Central memory CD8-positive, alpha-beta T cell (primary cell): ENCODE measurements at regions not wholly inside any gene's neighbourhood (a gene's known extent, or its start where the extent isn't known, plus 50 kb on each side); places are given as distances from the start of the nearest gene placed in this dataset.

Source experiments
- ATAC-seq: fragments of 150-1000 bp; cut with Tn5 transposase; replicated peaks from 2 replicates; pipeline ENCODE4 v1.10.0; 2022; ENCODE audit warnings: mild to moderate bottlenecking, moderate FRiP score, moderate number of reproducible peaks; ENCODE audit not compliant: poor library complexity, severe bottlenecking; ENCODE audit errors: extremely low read depth
- DNase-seq, 2 donors: peaks; one replicate each; pipeline ENCODE4 v3.0.0; 2021; ENCODE audit warnings: low spot score in 2 of 2
- H3K27ac Mint-ChIP-seq: one replicate; pipeline ENCODE4 v1.8.0; 2022; ENCODE audit warnings: low read depth, mild to moderate bottlenecking, moderate library complexity, mixed read lengths
- H3K27me3 Mint-ChIP-seq: one replicate; pipeline ENCODE4 v1.8.0; 2022; ENCODE audit warnings: mixed read lengths
- H3K36me3 Mint-ChIP-seq: one replicate; pipeline ENCODE4 v1.8.0; 2022; ENCODE audit warnings: mild to moderate bottlenecking, moderate library complexity, mixed read lengths; ENCODE audit not compliant: insufficient read depth
- H3K4me1 Mint-ChIP-seq: one replicate; pipeline ENCODE4 v1.8.0; 2022; ENCODE audit warnings: mixed read lengths
- H3K4me3 Mint-ChIP-seq: one replicate; pipeline ENCODE4 v1.8.0; 2022; ENCODE audit warnings: mild to moderate bottlenecking, moderate library complexity, mixed read lengths
- H3K9me3 Mint-ChIP-seq: one replicate; pipeline ENCODE4 v1.8.0; 2022; ENCODE audit warnings: mixed read lengths

GRCh38 chr1:116819081-116819480 lies 64.9 kb downstream of the CD2 start:
- Mint-ChIP-seq H3K4me3 (no peak overlapping the region), H3K27me3 (no peaks in the 10 kb centered on the region), H3K36me3 (peaks cover 8% of the 10 kb centered on the region), H3K27ac (no peak overlapping the region), H3K9me3 (peaks cover 1% of the 10 kb centered on the region), H3K4me1 (peaks cover 22% of the 10 kb centered on the region)
- no peak for ATAC-seq
- no peak for DNase-seq

- ATAC-seq (no peak), DNase-seq (no peak)
- H3K4me1 Mint-ChIP-seq: peaks cover 19% of the 10 kb centered on the region
- no peak overlapping the region for H3K27ac Mint-ChIP-seq
- no peaks in the 10 kb centered on the region for H3K9me3 Mint-ChIP-seq
- no peak overlapping the region for H3K4me3 Mint-ChIP-seq
- no peaks in the 10 kb centered on the region for H3K27me3 Mint-ChIP-seq
- peaks cover 8% of the 10 kb centered on the region for H3K36me3 Mint-ChIP-seq
Observed at GRCh38 chr1:116820369-116820768, 66.1 kb downstream of the CD2 start.

DNA sequence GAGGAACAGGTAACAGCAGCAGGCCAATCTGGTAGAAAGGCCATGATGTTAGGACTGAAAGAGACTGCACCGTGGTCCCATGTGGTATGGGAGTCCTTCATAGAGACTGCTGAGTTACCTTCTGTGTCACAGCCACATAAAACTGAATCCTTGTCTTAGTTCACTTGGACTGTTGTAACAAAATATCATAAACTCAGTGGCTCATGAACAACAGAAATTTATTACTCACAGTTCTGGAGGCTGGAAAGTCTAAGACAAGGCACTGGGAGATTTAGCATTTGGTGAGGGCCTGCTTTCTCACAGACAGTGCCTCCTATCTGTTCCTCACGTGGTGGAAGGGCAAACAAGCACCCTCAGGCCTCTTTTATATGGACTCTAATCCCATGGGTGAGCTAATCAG lies 67.5 kb downstream of the CD2 start:
- H3K27ac Mint-ChIP-seq: no peak overlapping the region
- no peak overlapping the region for H3K4me3 Mint-ChIP-seq
- H3K36me3 Mint-ChIP-seq: peaks cover 4% of the 10 kb centered on the region
- H3K27me3 Mint-ChIP-seq: no peaks in the 10 kb centered on the region
- DNase-seq (no peak), ATAC-seq (no peak)
- no peaks in the 10 kb centered on the region for H3K9me3 Mint-ChIP-seq
- H3K4me1 Mint-ChIP-seq: peaks cover 16% of the 10 kb centered on the region

- H3K4me3 Mint-ChIP-seq: no peak overlapping the region
- no peak for ATAC-seq
- no peaks in the 10 kb centered on the region for H3K27me3 Mint-ChIP-seq
- H3K27ac Mint-ChIP-seq: no peak overlapping the region
- H3K9me3 Mint-ChIP-seq: peaks cover 5% of the 10 kb centered on the region
- no peaks in the 10 kb centered on the region for H3K36me3 Mint-ChIP-seq
- peaks cover 17% of the 10 kb centered on the region for H3K4me1 Mint-ChIP-seq
- DNase-seq: no peak
Observed at GRCh38 chr1:116824631-116825206, 70.5 kb downstream of the CD2 start.

- no peak for ATAC-seq
Observed at GRCh38 chr1:116825207-116825719, 71.0 kb downstream of the CD2 start.

DNA sequence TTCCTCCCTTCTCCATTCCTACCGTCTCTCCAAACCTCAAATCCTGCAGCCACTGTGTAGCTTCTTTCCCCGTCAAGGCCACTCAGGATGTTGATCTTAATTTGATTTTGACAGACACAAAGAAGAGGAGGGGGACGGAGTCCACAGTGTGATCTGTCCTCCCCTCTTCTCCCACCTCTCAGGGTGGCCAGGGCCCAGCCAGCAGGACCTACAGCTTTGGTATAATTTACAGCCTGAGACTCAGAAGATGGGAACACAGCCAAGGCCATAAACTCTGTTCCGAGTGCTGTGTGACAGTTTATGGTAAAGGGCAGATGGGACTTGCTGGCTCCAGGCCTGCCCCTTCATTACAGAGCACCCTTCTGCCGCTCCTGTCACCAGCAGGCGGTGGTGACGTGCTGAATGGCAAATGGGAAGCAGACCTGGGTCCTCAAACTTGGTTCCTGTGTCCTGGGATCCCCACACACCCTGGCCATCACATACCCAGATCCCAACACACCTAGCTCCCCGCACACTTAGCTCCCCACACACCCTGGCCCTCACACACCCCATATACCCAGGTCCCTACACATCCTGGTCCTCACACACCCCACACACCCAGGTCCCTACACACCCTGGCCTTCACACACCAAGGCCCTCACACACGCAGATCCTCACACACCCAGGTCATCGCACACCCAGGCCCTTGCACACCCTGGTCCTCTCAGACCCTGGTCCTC lies 71.6 kb downstream of the CD2 start:
- H3K4me3 Mint-ChIP-seq: no peak overlapping the region
- no peaks in the 10 kb centered on the region for H3K27me3 Mint-ChIP-seq
- peak overlapping the region; percentile 82 for H3K27ac Mint-ChIP-seq
- peaks cover 3% of the 10 kb centered on the region for H3K36me3 Mint-ChIP-seq
- peaks cover 17% of the 10 kb centered on the region for H3K4me1 Mint-ChIP-seq
- DNase-seq: no peak
- ATAC-seq: no peak
- H3K9me3 Mint-ChIP-seq: peaks cover 5% of the 10 kb centered on the region

More at GRCh38 chr1:116825207-116825719, 71.0 kb downstream of the CD2 start:
- no peaks in the 10 kb centered on the region for H3K27me3 Mint-ChIP-seq
- H3K4me3 Mint-ChIP-seq: no peak overlapping the region
- H3K36me3 Mint-ChIP-seq: no peaks in the 10 kb centered on the region
- DNase-seq: no peak
- peaks cover 17% of the 10 kb centered on the region for H3K4me1 Mint-ChIP-seq
- no peak overlapping the region for H3K27ac Mint-ChIP-seq
- peaks cover 5% of the 10 kb centered on the region for H3K9me3 Mint-ChIP-seq

GRCh38 chr1:116826818-116827606 lies 72.8 kb downstream of the CD2 start:
- Mint-ChIP-seq H3K4me1 (peaks cover 17% of the 10 kb centered on the region), H3K27ac (peak overlapping the region; percentile 82), H3K36me3 (peaks cover 6% of the 10 kb centered on the region), H3K27me3 (no peaks in the 10 kb centered on the region), H3K4me3 (no peak overlapping the region), H3K9me3 (peaks cover 5% of the 10 kb centered on the region)
- ATAC-seq (peak; percentile 71), DNase-seq (no peak)

DNA sequence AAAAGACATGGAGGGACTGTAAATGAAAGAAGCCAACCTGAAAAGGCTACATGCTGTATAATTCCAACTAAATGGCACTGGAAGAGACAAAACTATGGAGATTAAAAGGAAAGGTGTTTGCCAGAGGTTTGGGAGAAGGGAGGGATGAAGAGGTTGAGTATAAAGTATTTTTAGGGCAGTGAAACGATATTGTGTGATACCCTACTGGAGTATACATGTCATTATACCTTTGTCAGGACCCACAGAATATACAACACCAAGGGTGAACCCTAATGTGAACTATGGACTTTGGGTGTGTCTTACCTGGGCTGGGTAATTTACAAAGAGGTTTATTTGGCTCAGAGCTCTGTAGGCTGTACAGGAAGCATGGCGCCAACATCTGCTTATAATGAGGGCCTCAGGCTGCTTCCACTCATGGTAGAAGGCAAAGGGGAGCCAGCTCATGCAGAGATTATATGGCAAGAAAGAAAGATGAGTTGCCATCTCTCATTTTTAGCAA lies 73.4 kb downstream of the CD2 start:
- peaks cover 6% of the 10 kb centered on the region for H3K36me3 Mint-ChIP-seq
- H3K4me3 Mint-ChIP-seq: no peak overlapping the region
- no peaks in the 10 kb centered on the region for H3K27me3 Mint-ChIP-seq
- H3K9me3 Mint-ChIP-seq: peaks cover 5% of the 10 kb centered on the region
- peaks cover 17% of the 10 kb centered on the region for H3K4me1 Mint-ChIP-seq
- ATAC-seq: no peak
- no peak for DNase-seq
- peak overlapping the region; percentile 82 for H3K27ac Mint-ChIP-seq

GRCh38 chr1:116832308-116832931 lies 77.3 kb upstream of the PTGFRN start:
- no peak overlapping the region for H3K27ac Mint-ChIP-seq

GRCh38 chr1:116832932-116833578 lies 76.7 kb upstream of the PTGFRN start:
- H3K36me3 Mint-ChIP-seq: peaks cover 6% of the 10 kb centered on the region
- no peaks in the 10 kb centered on the region for H3K4me1 Mint-ChIP-seq
- peaks cover 7% of the 10 kb centered on the region for H3K9me3 Mint-ChIP-seq
- H3K4me3 Mint-ChIP-seq: no peak overlapping the region
- ATAC-seq: no peak
- peaks cover 13% of the 10 kb centered on the region for H3K27me3 Mint-ChIP-seq
- H3K27ac Mint-ChIP-seq: no peak overlapping the region
- no peak for DNase-seq

More at GRCh38 chr1:116832308-116832931, 77.3 kb upstream of the PTGFRN start:
- Mint-ChIP-seq H3K27me3 (peaks cover 7% of the 10 kb centered on the region), H3K36me3 (peaks cover 6% of the 10 kb centered on the region), H3K9me3 (peaks cover 10% of the 10 kb centered on the region), H3K4me3 (no peak overlapping the region), H3K4me1 (peaks cover 3% of the 10 kb centered on the region)
- ATAC-seq: no peak
- DNase-seq: no peak

GRCh38 chr1:116833718-116834117 lies 76.0 kb upstream of the PTGFRN start:
- H3K36me3 Mint-ChIP-seq: peaks cover 6% of the 10 kb centered on the region
- no peak overlapping the region for H3K27ac Mint-ChIP-seq
- H3K27me3 Mint-ChIP-seq: peaks cover 14% of the 10 kb centered on the region
- no peak for DNase-seq
- no peak for ATAC-seq
- no peaks in the 10 kb centered on the region for H3K4me1 Mint-ChIP-seq
- no peak overlapping the region for H3K4me3 Mint-ChIP-seq
- peaks cover 7% of the 10 kb centered on the region for H3K9me3 Mint-ChIP-seq

DNA sequence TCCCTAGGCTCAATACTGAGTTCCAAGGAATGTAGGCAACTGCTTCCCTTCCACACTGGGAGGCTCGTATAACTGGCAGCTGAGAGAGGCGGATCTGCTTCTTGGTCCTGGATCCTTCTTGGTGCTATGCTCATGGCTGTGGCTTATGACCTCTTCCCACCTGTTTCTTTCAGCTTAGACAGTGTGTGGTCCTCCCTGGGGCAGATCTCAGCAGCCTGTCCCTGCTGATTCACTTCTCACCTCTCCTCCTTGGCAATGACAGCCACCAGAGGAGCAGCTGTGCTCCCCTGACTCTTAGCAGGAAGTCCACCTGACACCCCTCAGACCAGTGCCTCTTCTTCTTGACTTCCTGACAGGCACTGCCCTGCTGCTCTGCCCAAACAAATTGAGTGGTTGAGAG lies 75.1 kb upstream of the PTGFRN start:
- H3K27me3 Mint-ChIP-seq: peaks cover 14% of the 10 kb centered on the region
- no peak for ATAC-seq
- no peaks in the 10 kb centered on the region for H3K4me1 Mint-ChIP-seq
- peaks cover 7% of the 10 kb centered on the region for H3K9me3 Mint-ChIP-seq
- H3K36me3 Mint-ChIP-seq: peaks cover 6% of the 10 kb centered on the region
- no peak for DNase-seq
- no peak overlapping the region for H3K27ac Mint-ChIP-seq
- no peak overlapping the region for H3K4me3 Mint-ChIP-seq
